ENCODE measurements at regions not wholly inside any gene's neighbourhood (a gene's known extent, or its start where the extent isn't known, plus 50 kb on each side); places are given as distances from the start of the nearest gene placed in this dataset.

GRCh38 chrX:107324493-107325310 is 118.3 kb downstream of the DNAAF6 start (continued):
- TF ChIP-seq, protein P1, sequence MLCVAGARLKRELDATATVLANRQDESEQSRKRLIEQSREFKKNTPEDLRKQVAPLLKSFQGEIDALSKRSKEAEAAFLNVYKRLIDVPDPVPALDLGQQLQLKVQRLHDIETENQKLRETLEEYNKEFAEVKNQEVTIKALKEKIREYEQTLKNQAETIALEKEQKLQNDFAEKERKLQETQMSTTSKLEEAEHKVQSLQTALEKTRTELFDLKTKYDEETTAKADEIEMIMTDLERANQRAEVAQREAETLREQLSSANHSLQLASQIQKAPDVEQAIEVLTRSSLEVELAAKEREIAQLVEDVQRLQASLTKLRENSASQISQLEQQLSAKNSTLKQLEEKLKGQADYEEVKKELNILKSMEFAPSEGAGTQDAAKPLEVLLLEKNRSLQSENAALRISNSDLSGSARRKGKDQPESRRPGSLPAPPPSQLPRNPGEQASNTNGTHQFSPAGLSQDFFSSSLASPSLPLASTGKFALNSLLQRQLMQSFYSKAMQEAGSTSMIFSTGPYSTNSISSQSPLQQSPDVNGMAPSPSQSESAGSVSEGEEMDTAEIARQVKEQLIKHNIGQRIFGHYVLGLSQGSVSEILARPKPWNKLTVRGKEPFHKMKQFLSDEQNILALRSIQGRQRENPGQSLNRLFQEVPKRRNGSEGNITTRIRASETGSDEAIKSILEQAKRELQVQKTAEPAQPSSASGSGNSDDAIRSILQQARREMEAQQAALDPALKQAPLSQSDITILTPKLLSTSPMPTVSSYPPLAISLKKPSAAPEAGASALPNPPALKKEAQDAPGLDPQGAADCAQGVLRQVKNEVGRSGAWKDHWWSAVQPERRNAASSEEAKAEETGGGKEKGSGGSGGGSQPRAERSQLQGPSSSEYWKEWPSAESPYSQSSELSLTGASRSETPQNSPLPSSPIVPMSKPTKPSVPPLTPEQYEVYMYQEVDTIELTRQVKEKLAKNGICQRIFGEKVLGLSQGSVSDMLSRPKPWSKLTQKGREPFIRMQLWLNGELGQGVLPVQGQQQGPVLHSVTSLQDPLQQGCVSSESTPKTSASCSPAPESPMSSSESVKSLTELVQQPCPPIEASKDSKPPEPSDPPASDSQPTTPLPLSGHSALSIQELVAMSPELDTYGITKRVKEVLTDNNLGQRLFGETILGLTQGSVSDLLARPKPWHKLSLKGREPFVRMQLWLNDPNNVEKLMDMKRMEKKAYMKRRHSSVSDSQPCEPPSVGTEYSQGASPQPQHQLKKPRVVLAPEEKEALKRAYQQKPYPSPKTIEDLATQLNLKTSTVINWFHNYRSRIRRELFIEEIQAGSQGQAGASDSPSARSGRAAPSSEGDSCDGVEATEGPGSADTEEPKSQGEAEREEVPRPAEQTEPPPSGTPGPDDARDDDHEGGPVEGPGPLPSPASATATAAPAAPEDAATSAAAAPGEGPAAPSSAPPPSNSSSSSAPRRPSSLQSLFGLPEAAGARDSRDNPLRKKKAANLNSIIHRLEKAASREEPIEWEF (CRISPR knock-in tag; IDR thresholded peaks at IDR 0.05) = no peak
- TF ChIP-seq TCF7 (IDR thresholded peaks at IDR 0.05; ENCODE audit: borderline replicate concordance) = no peak
- no peak for TF ChIP-seq ETS2 (tag; IDR thresholded peaks at IDR 0.05; ENCODE audit: borderline replicate concordance, poor library complexity, severe bottlenecking)
- peak in 1 of 2 experiments; percentile 67; a peak in 3 of 4 replicates for TF ChIP-seq RAD21 (CRISPR knock-in tag; conservative IDR thresholded peaks at IDR 0.05 in 1 of 2, IDR thresholded peaks at IDR 0.05 in 1 of 2)
- peak; percentile 52; the same call in 1 of the 2 replicates for TF ChIP-seq STAG1 (CRISPR knock-in tag; IDR thresholded peaks at IDR 0.05; ENCODE audit: borderline replicate concordance)
- TF ChIP-seq ZNF274 (IDR thresholded peaks at IDR 0.05; ENCODE audit: borderline replicate concordance, low read depth, low read length) = no peak
- TF ChIP-seq FOXA1 (IDR thresholded peaks at IDR 0.05; ENCODE audit: borderline replicate concordance) = no peak
- TF ChIP-seq MAFK (IDR thresholded peaks at IDR 0.05; ENCODE audit: low read length) = no peak
- peak; percentile 54 for TF ChIP-seq SMC3 (conservative IDR thresholded peaks at IDR 0.05; ENCODE audit: insufficient read depth, low read depth, low read length)
- no peak for TF ChIP-seq MBD1 (CRISPR knock-in tag; IDR thresholded peaks at IDR 0.05)
- TF ChIP-seq POLR2B (IDR thresholded peaks at IDR 0.05; ENCODE audit: low read depth, partially characterized antibody) = no peak
- no peak for TF ChIP-seq HNRNPUL1 (IDR thresholded peaks at IDR 0.05; ENCODE audit: low read length)
- TF ChIP-seq MNT (conservative IDR thresholded peaks at IDR 0.05) = no peak
- TF ChIP-seq TFAP4 (CRISPR knock-in tag; IDR thresholded peaks at IDR 0.05; ENCODE audit: borderline replicate concordance) = no peak

Data from K562 (cell line).